Esophagus squamous epithelium (tissue), 4 donors: ENCODE measurements at regions not wholly inside any gene's neighbourhood (a gene's known extent, or its start where the extent isn't known, plus 50 kb on each side); places are given as distances from the start of the nearest gene placed in this dataset.

Experiments used
- CTCF ChIP-seq, 6 experiments: fragments of 450-650 bp in 4 of 6; fragments of 200-600 bp in 2 of 6; sonication (generic) in 2 of 6; IDR thresholded peaks; one replicate each; pipeline ENCODE4 v1.5.1; 2016 to 2019; ENCODE audit warnings: antibody characterized with exemption in 6 of 6, mild to moderate bottlenecking in 4 of 6, moderate library complexity in 4 of 6
- POLR2A ChIP-seq, 4 donors: fragments of 450-650 bp; IDR thresholded peaks; one replicate each; pipeline ENCODE4 v1.6.1; 2017; ENCODE audit warnings: antibody characterized with exemption in 4 of 4, mild to moderate bottlenecking in 4 of 4, moderate library complexity in 3 of 4

GRCh38 chr7:131830681-131831080 is 274.3 kb upstream of the PODXL start:
- no peak for TF ChIP-seq CTCF (IDR thresholded peaks at IDR 0.05)
- TF ChIP-seq POLR2A (IDR thresholded peaks at IDR 0.05): no peak
